Tibial nerve (tissue), 4 donors: ENCODE measurements at regions not wholly inside any gene's neighbourhood (a gene's known extent, or its start where the extent isn't known, plus 50 kb on each side); places are given as distances from the start of the nearest gene placed in this dataset.
A peak's percentile ranks its signal among the peaks of the same experiment; 100 is the strongest.
"Not testable (repeated sequence)": the region's sequence is repeated elsewhere in the genome, so short reads cannot be mapped to it uniquely, and the experiment has no call there.

ENCODE experiments used
- DNase-seq, 2 donors: peaks; one replicate each; pipeline ENCODE4 v3.0.0-alpha.2; 2019; ENCODE audit warnings: low spot score in 2 of 2
- H3K27ac ChIP-seq, 4 donors: fragments of 200-600 bp; sonication (generic) in 3 of 4; one replicate each; pipeline ENCODE4 v1.5.1; 2017 to 2019; ENCODE audit warnings: mild to moderate bottlenecking in 1 of 4
- H3K27me3 ChIP-seq, 2 donors: fragments of 200-600 bp; sonication (generic) in 1 of 2; one replicate each; pipeline versions ENCODE4 v1.5.1 to v1.6.0; 2017 to 2019
- H3K36me3 ChIP-seq, 3 donors: fragments of 200-600 bp; sonication (generic); one replicate each; pipeline ENCODE4 v1.5.1; 2018 to 2019
- H3K4me1 ChIP-seq, 4 donors: fragments of 200-600 bp; sonication (generic) in 3 of 4; one replicate each; pipeline ENCODE4 v1.5.1; 2017 to 2019
- H3K4me3 ChIP-seq, 4 donors: fragments of 200-600 bp; sonication (generic) in 3 of 4; one replicate each; pipeline ENCODE4 v1.5.1; 2017 to 2019; ENCODE audit warnings: mild to moderate bottlenecking in 1 of 4, moderate library complexity in 1 of 4
- H3K9me3 ChIP-seq, 4 donors: fragments of 200-600 bp; sonication (generic) in 3 of 4; one replicate each; pipeline ENCODE4 v1.5.1; 2017 to 2019
- CTCF ChIP-seq, 5 experiments: fragments of 200-600 bp in 3 of 5; fragments of 450-650 bp in 2 of 5; sonication (generic) in 3 of 5; IDR thresholded peaks; one replicate each; pipeline ENCODE4 v1.5.1; 2016 to 2019; ENCODE audit warnings: antibody characterized with exemption in 5 of 5, mild to moderate bottlenecking in 3 of 5, moderate library complexity in 2 of 5
- WGBS, 2 donors: methylation state at CpG; one replicate each; pipeline ENCODE4 v1.1.5; 2018; 5-methylcytosine and 5-hydroxymethylcytosine counted together

- H3K9me3 ChIP-seq, H3K36me3 ChIP-seq, H3K4me1 ChIP-seq, H3K27me3 ChIP-seq, H3K4me3 ChIP-seq, H3K27ac ChIP-seq, DNase-seq: not testable (repeated sequence)
- peak in 1 of 5 experiments; percentile 11 for TF ChIP-seq CTCF (IDR thresholded peaks at IDR 0.05)
- 12% methylated on average over 8 of the region's 9 CpGs; no CpG with 5 or more reads in 1 of the 2 donors for WGBS, 2 donors
These were observed 468.8 kb downstream of the RPIA start for GRCh38 chr2:89160306-89160705.

- H3K9me3 ChIP-seq, H3K27me3 ChIP-seq, H3K27ac ChIP-seq, H3K36me3 ChIP-seq, DNase-seq, H3K4me1 ChIP-seq, H3K4me3 ChIP-seq: not testable (repeated sequence)
- 40 to 43% methylated on average over 2 of the region's 2 CpGs for WGBS, 2 donors
These were observed 470.2 kb downstream of the RPIA start for GRCh38 chr2:89161626-89162025.

GRCh38 chr2:89170506-89171173, 479.2 kb downstream of the RPIA start:
- H3K4me1 ChIP-seq, H3K36me3 ChIP-seq, H3K9me3 ChIP-seq, H3K27me3 ChIP-seq, DNase-seq, H3K4me3 ChIP-seq, H3K27ac ChIP-seq: not testable (repeated sequence)
- 33 to 78% methylated on average over 1 of the region's 4 CpGs for WGBS, 2 donors

GRCh38 chr2:89171174-89171519, 479.7 kb downstream of the RPIA start:
- H3K9me3 ChIP-seq, H3K36me3 ChIP-seq, H3K27ac ChIP-seq, H3K4me1 ChIP-seq, H3K27me3 ChIP-seq, H3K4me3 ChIP-seq, DNase-seq: not testable (repeated sequence)
- WGBS, 2 donors, result 43% methylated on average over 1 of the region's 1 CpG

- H3K36me3 ChIP-seq, H3K4me1 ChIP-seq, H3K27me3 ChIP-seq, H3K4me3 ChIP-seq, H3K9me3 ChIP-seq, H3K27ac ChIP-seq, DNase-seq: not testable (repeated sequence)
These were observed 485.5 kb downstream of the RPIA start for GRCh38 chr2:89177004-89177403.

- not testable (repeated sequence) for DNase-seq, H3K27ac ChIP-seq, H3K27me3 ChIP-seq, H3K4me3 ChIP-seq, H3K36me3 ChIP-seq, H3K9me3 ChIP-seq, H3K4me1 ChIP-seq
- WGBS, 2 donors, result 86 to 92% methylated on average over 4 of the region's 4 CpGs
These were observed 490.7 kb downstream of the RPIA start for GRCh38 chr2:89182221-89182620.

- not testable (repeated sequence) for H3K36me3 ChIP-seq, H3K4me3 ChIP-seq, H3K9me3 ChIP-seq, DNase-seq, H3K27ac ChIP-seq, H3K27me3 ChIP-seq, H3K4me1 ChIP-seq
- WGBS, 2 donors, result 5 to 7% methylated on average over 1 of the region's 1 CpG
These were observed 493.3 kb downstream of the RPIA start for GRCh38 chr2:89184746-89185145.

GRCh38 chr2:89195636-89196251, 504.3 kb downstream of the RPIA start:
- not testable (repeated sequence) for H3K4me1 ChIP-seq, DNase-seq, H3K27ac ChIP-seq, H3K27me3 ChIP-seq, H3K36me3 ChIP-seq, H3K4me3 ChIP-seq, H3K9me3 ChIP-seq
- WGBS, 2 donors, result 75 to 84% methylated on average over 2 to 4 of the region's 4 CpGs

GRCh38 chr2:89196719-89197118, 505.2 kb downstream of the RPIA start:
- not testable (repeated sequence) for H3K9me3 ChIP-seq, H3K4me3 ChIP-seq, DNase-seq, H3K27ac ChIP-seq, H3K27me3 ChIP-seq, H3K36me3 ChIP-seq, H3K4me1 ChIP-seq
- WGBS, 2 donors, result no CpG with 5 or more reads among the region's 3 CpGs

GRCh38 chr2:89198026-89198425, 506.6 kb downstream of the RPIA start:
- H3K27ac ChIP-seq, H3K9me3 ChIP-seq, H3K4me1 ChIP-seq, DNase-seq, H3K4me3 ChIP-seq, H3K27me3 ChIP-seq, H3K36me3 ChIP-seq: not testable (repeated sequence)
- 75 to 82% methylated on average over 7 of the region's 7 CpGs for WGBS, 2 donors

GRCh38 chr2:89199453-89200246, 508.2 kb downstream of the RPIA start:
- not testable (repeated sequence) for H3K36me3 ChIP-seq, H3K27ac ChIP-seq, H3K4me3 ChIP-seq, H3K9me3 ChIP-seq, H3K27me3 ChIP-seq, H3K4me1 ChIP-seq, DNase-seq

GRCh38 chr2:89200247-89200527, 508.7 kb downstream of the RPIA start:
- H3K36me3 ChIP-seq, DNase-seq, H3K4me1 ChIP-seq, H3K27me3 ChIP-seq, H3K9me3 ChIP-seq, H3K27ac ChIP-seq, H3K4me3 ChIP-seq: not testable (repeated sequence)
- WGBS, 2 donors, result 82 to 86% methylated on average over 4 of the region's 4 CpGs

GRCh38 chr2:89202518-89202917, 511.0 kb downstream of the RPIA start:
- WGBS, 2 donors, result 46 to 59% methylated on average over 1 of the region's 1 CpG
- DNase-seq, H3K9me3 ChIP-seq: not testable (repeated sequence)

More at GRCh38 chr2:89202518-89202917, 511.0 kb downstream of the RPIA start:
- not testable (repeated sequence) for H3K4me3 ChIP-seq, H3K27ac ChIP-seq, H3K4me1 ChIP-seq, H3K27me3 ChIP-seq, H3K36me3 ChIP-seq
